ENCODE measurements at regions not wholly inside any gene's neighbourhood (a gene's known extent, or its start where the extent isn't known, plus 50 kb on each side); places are given as distances from the start of the nearest gene placed in this dataset.

GRCh38 chr12:108016022-108016564 lies 113.0 kb upstream of the WSCD2 start:
- intact Hi-C loops (cut with DNase I), result no loop called here
- no peak for DNase-seq (ENCODE audit: low spot score)

GRCh38 chr12:108017472-108018057 lies 111.5 kb upstream of the WSCD2 start:
- intact Hi-C loops (cut with DNase I), result no loop called here
- DNase-seq (ENCODE audit: low spot score), result no peak

DNA sequence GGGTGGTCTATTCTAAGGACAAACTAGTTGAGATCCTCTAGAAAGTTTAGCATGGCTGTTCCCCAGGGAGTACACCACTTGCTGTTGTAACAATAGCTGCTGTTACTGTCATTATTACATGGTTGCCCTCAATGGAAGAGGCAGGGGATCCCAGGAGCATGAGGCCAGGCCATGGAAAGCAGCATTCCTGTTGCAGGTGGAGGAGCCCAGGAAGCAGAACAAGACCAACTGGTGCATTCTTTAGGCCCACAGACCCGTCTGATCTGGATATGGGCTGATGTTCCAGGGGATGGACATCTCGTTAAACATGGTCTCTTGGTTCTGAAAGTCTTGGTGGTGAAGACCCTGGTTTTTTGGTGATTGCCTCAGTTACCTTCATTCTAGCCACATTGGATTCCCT lies 109.2 kb upstream of the WSCD2 start:
- DNase-seq (ENCODE audit: low spot score), result no peak

GRCh38 chr12:108021141-108021540 lies 107.9 kb upstream of the WSCD2 start:
- no peak for DNase-seq (ENCODE audit: low spot score)
- intact Hi-C loops (cut with DNase I), result no loop called here

More for the DNA sequence above, 109.2 kb upstream of the WSCD2 start:
- intact Hi-C loops (cut with DNase I), result no loop called here

GRCh38 chr12:108021949-108022522 lies 107.1 kb upstream of the WSCD2 start:
- no peak for DNase-seq (ENCODE audit: low spot score)
- intact Hi-C loops (cut with DNase I), result loop anchor here in 1 of 2 donors (1.0 kb wide), 1 partner anchor 18 kb away; no protein-coding TSS in a partner anchor

GRCh38 chr12:108029051-108029835 lies 99.8 kb upstream of the WSCD2 start:
- DNase-seq (ENCODE audit: low spot score), result no peak
- intact Hi-C loops (cut with DNase I), result no loop called here

- intact Hi-C loops (cut with DNase I), result no loop called here
- no peak for DNase-seq (ENCODE audit: low spot score)
These were observed 96.0 kb upstream of the WSCD2 start for GRCh38 chr12:108033090-108033489.

DNA sequence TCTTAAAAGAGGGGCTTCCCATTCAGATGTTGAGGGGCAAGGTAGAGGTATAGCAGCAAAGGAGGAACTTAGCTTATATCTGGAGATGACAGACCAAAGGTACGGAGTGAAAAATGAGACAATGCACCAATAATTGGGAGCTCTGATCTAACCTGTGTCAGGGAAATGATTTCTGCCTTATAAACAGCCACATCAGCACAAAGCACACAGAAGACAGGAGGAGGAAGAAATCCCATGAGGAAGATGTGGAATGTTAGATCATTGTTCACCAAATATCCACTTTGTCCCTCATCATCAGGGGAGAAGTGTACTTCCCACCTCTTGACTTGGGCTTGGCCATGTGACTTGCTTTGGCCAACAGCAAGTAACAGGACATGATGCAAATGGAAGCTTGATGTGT lies 93.7 kb upstream of the WSCD2 start:
- DNase-seq (ENCODE audit: low spot score), result no peak
- intact Hi-C loops (cut with DNase I), result no loop called here

DNA sequence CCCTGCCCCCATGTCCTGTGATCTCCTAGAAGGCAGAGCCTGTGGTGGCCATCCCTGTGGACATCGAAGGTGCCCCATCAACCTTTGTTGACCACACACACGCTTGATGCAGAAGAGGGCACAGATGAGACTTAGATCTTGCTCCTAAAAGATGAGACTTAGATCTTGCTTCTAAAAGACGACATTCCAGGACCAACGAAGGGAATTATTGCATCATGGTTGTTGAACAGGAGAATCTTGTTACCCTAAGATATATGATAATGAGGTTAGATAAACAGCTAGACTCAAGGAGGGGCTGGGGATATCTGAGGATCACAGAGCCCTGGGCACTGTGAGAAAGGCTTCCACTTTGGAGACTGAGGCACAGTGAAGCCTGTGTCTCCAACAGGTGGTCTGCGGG lies 91.1 kb upstream of the WSCD2 start:
- intact Hi-C loops (cut with DNase I), result no loop called here
- DNase-seq (ENCODE audit: low spot score), result no peak

GRCh38 chr12:108039794-108040193 lies 89.3 kb upstream of the WSCD2 start:
- no peak for DNase-seq (ENCODE audit: low spot score)
- intact Hi-C loops (cut with DNase I), result loop anchor here in 1 of 2 donors (1.0 kb wide), 1 partner anchor 17 kb away; no protein-coding TSS in a partner anchor

- DNase-seq (ENCODE audit: low spot score), result no peak
- intact Hi-C loops (cut with DNase I), result loop anchor here in 1 of 2 donors (1.0 kb wide), 1 partner anchor 19 kb away; no protein-coding TSS in a partner anchor
These were observed 88.1 kb upstream of the WSCD2 start for GRCh38 chr12:108040947-108041346.

DNA sequence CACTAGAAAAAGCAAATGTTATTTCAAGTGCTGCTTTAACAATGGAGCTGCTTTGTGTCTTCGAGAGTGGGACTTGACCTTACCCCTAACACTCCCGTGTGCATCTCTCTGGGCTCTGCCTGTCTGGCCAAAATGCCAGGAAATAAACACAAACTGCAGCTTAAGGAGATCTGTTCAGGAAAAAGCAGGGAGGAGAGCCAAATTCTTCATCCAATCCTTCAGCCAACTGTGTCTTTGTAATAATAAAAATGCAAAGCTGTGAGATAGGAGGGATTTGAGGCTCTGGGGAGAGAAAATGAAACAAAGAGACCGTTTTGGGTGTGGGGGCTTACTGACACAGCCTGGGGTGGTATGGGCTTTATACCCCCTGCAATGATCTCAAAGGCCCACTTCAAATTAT lies 85.8 kb upstream of the WSCD2 start:
- intact Hi-C loops (cut with DNase I), result no loop called here
- no peak for DNase-seq (ENCODE audit: low spot score)

DNA sequence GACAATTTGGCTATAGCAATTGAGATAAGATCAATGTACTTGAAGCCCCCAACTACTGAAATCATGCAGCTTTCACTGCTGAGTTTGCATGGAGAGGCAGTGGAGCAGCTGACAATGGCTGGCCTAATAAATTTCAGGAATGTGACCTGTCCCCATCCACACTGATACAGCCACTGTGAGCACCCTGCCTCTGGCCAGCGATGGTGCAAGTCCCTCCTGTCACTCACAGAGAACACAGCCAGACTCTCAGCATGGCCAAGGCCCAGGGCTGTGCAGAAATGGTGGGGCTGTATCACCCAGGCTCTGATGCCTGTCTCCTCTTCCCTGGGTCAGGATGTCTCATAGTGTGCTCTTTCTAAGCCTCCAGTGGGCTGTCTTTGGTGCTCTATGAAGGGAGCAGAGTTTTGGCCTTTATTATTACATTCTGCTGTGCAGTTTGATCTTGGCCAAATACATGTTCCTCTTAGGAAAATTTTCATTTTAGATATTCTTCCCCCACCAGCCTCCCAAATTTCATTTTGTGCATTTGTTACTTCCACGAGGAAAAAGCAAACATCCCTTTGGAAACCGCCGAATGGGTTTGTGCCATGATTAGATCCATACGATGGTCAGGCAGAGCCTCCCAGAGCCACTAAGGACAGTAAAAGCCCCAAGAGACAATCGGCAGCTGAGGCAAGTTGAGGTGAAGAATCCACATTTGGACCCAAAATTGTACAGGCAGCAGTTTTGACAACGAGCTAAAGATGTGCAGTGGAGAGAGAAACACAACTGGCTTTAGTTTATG lies 85.1 kb upstream of the WSCD2 start:
- DNase-seq (ENCODE audit: low spot score), result no peak
- intact Hi-C loops (cut with DNase I), result no loop called here

- no peak for DNase-seq (ENCODE audit: low spot score)
- intact Hi-C loops (cut with DNase I), result no loop called here
These were observed 83.0 kb upstream of the WSCD2 start for GRCh38 chr12:108046135-108046534.

- intact Hi-C loops (cut with DNase I), result no loop called here
- DNase-seq (ENCODE audit: low spot score), result no peak
These were observed 82.4 kb upstream of the WSCD2 start for GRCh38 chr12:108046650-108047049.

GRCh38 chr12:108047071-108047550 lies 82.0 kb upstream of the WSCD2 start:
- intact Hi-C loops (cut with DNase I), result no loop called here
- no peak for DNase-seq (ENCODE audit: low spot score)

DNA sequence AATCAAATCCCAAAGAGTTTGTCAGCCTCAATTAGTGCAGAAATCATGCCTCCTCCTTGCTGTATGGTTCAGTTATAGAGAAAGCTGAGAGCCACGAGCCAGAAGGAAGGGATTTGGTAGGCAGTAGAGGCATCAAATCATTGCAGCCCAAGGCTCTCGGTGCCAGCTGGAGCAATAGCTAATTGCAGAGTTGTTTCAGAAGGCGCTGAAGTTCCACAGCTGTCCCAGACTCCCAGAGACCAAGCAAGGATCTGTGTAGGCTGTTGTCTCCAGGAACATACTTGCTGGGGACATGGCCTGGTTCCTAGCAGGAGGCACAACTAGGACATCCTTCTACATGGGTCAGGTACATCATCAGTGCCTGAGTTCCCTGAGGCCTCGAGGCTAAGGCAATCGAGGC lies 80.4 kb upstream of the WSCD2 start:
- no peak for DNase-seq (ENCODE audit: low spot score)
- intact Hi-C loops (cut with DNase I), result no loop called here

GRCh38 chr12:108050696-108051095 lies 78.4 kb upstream of the WSCD2 start:
- intact Hi-C loops (cut with DNase I), result no loop called here

DNA sequence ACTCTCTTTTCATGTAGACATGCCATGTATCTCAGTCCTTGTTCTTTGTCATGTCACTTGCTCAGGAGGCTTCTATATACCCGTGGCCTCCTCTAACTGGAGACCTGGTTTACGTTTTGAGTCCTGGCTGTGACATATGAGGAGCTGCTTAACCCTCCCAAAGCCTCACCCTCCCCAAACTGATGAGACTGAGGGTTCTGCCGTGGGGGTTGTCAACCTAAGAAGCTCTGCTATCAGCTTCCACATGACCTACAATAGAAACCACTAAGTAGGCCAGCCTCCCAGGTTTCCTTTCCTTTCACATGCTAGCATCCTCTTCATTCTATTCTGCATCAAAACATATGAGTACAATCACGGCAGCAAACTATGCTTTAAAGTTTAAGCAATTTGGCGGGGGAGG lies 76.8 kb upstream of the WSCD2 start:
- intact Hi-C loops (cut with DNase I), result no loop called here
- DNase-seq (ENCODE audit: low spot score), result no peak

More at GRCh38 chr12:108050696-108051095, 78.4 kb upstream of the WSCD2 start:
- no peak for DNase-seq (ENCODE audit: low spot score)

Measured in posterior vena cava (tissue), 2 donors.